COLO668 (cell line): ENCODE measurements at regions not wholly inside any gene's neighbourhood (a gene's known extent, or its start where the extent isn't known, plus 50 kb on each side); places are given as distances from the start of the nearest gene placed in this dataset.
"Not testable (repeated sequence)": the region's sequence is repeated elsewhere in the genome, so short reads cannot be mapped to it uniquely, and the experiment has no call there.

Source experiments
- DNase-seq: peaks from one replicate; lab custom pipeline; 2025; ENCODE audit not compliant: unreplicated experiment; lab: John Stamatoyannopoulos, UW

DNA sequence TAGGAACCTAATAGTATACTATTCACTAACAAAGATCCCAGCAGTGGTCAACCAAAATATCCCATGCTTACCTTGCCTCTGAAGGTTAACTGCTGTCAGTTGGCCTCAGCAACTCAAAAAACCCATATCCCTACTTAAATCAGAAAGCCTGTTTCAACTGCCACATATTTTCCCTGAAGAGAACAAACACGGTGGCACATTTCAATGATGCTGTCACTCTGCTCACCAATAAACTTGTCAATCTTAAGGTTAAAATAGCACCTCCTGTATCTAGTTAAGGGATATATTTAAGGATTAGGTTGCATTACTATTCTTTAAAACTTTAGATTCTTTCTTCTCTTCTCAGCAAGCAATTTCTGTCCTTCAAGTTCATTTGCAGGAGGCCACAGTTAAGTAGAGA, 986.9 kb downstream of the CDH18 start:
- DNase-seq = no peak

DNA sequence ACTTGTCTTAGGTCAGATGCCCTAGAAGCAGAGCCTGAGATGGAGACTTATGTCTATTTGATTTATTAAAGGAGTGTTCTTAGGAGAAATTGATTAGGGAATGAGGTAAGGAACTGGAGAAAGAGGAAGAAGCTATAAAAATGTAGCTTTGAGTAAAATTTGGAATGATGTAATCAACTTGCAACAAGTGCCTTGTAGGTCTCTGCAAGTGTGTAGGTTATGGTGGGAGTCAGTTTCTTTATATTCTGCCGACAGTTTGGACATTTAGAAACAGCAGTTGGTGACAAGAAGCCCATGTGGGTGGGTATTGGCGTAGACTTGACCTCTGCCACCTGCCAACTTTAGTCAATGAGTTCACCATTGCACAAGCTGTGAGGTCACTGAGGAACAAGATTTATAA, 986.5 kb downstream of the CDH18 start:
- DNase-seq = no peak

- no peak for DNase-seq
Measured at GRCh38 chr5:19002111-19002510, 985.9 kb downstream of the CDH18 start.

DNA sequence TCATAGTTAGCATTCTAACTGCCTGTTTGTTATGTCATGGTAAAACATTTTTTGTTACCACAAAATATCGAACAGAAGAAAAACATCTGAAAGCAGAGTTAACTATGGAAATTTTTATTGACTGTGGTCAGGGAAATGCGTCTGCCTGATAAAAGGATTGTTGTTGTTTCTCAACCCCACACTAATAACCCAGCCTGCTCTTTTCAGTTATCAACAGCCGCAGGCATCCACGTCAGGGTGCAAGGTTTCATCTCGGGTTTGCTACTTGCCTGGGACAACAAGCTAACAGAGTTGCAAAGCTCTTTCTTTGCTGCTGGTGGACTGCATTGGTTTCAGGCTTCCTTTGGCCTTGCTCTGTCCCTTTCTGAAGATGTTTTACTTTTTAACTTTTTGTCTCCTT, 969.2 kb downstream of the CDH18 start:
- no peak for DNase-seq

- no peak for DNase-seq
Measured at GRCh38 chr5:19031491-19031890, 956.5 kb downstream of the CDH18 start.

DNA sequence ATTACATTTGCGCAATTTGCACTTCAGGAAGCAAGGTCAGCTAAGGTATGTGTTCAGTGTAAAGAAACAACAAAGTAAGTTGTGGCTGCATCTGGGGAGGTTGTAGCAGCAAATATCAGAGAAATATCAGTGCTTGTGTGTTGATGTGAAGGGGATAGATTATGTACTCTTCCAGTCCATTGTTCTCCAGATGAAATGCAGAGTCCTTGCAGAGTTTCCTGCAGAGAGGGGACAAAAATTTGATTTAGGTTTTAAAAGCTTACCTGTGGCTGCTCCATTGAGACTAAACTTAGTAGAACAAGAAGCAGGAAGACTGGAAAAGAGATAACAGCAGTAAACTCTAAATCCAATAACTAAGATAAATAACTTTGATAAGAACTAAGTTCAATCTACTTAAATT, 952.2 kb downstream of the CDH18 start:
- no peak for DNase-seq

DNA sequence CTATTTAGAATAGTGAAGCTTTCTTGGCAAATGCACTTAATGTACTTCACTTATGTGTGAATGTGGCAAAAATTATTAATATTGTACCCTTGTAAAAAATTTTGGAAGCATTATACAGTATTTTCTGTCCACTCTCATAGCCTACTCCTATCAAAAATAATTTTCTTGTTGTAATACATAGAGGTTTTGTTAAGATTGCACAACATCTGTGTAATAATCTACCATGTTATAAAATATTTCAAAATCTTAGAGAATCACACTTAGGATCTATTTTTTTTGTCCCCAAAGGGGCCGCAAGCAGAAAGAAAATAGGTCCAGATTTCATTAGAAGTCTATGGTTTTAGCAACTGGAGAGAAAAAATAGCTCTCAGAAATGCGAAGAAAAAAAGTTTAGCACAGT, 945.9 kb downstream of the CDH18 start:
- DNase-seq = no peak

GRCh38 chr5:19044311-19044710, 943.7 kb downstream of the CDH18 start:
- DNase-seq = no peak

GRCh38 chr5:19044931-19045695, 942.9 kb downstream of the CDH18 start:
- DNase-seq = no peak

GRCh38 chr5:19047277-19047676, 940.7 kb downstream of the CDH18 start:
- no peak for DNase-seq

DNA sequence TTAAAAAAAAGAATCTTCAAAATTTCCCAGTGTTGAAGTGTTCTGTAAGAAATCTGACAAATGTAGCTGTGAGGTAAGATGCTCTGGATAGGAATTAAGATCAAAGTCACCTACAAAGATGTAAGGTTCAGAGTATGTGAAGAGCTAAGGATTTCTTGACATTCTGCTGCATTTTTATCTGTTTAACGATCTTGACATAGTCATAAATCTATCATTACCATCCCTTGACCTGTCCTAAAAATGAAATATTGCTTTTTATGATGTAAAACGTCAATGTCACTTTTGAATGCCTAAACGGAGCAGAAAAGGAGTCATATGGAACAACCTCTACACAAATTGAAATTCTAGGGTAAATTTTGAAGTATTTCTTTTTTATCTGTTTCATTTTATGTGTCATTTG, 939.3 kb downstream of the CDH18 start:
- no peak for DNase-seq

DNA sequence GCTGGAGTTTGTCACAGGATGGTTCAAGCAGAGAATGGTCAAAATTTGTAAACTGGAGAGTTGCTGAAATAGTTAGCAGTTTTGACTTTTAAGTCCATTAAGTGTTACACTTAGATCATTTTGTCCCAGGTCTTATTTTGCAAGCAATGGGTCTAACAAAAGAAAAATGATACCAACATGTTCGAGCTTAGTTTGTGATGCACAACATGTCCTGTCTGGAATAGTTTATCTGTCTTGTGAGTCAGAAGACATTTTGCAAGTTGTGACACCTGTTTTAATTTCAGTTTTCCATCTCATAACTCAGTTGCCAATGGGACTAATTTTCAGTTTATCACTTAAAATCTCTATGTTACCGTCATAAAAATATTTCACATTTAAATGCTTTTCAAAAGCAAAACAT, 929.8 kb downstream of the CDH18 start:
- no peak for DNase-seq

GRCh38 chr5:19064094-19064493, 923.9 kb downstream of the CDH18 start:
- no peak for DNase-seq

- no peak for DNase-seq
Measured at GRCh38 chr5:19067741-19068140, 920.3 kb downstream of the CDH18 start.

DNA sequence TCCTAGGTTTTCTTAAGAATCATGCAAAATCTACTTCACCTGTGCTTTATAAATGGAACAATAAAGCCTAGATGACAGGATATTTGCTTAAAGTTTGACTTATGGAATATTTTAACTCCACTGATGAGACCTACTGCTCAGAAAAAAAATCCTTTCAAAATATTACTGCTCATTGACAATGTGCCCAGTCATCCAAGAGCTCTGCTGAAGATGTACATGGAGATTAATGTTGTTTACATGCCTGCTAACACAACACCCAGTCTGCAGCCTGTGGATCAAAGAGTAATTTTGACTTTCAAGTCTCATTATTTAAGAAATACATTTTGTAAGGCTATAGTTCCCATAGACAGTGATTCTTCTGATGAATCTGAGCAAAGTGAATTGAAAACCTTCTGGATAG, 889.6 kb downstream of the CDH18 start:
- no peak for DNase-seq

GRCh38 chr5:19099195-19099594, 888.8 kb downstream of the CDH18 start:
- no peak for DNase-seq

GRCh38 chr5:19104948-19105347, 883.1 kb downstream of the CDH18 start:
- DNase-seq = no peak

DNA sequence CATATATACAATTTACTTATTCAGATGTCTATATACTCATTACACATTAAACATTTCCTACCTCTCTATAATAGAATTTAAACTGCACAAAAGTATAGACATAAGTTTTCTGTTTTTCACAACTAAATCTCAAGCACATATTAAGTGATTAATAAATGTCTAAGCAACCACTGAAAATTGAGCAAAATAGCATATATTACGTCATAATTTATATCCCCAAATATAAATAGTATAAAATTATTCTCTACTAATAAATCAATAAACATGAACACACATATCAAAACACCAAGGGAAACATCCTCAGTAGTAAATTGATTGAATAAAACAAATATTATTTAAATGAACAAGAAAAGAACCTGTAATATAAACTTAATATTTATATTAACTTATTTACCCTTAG, 865.1 kb downstream of the CDH18 start:
- DNase-seq = no peak

DNA sequence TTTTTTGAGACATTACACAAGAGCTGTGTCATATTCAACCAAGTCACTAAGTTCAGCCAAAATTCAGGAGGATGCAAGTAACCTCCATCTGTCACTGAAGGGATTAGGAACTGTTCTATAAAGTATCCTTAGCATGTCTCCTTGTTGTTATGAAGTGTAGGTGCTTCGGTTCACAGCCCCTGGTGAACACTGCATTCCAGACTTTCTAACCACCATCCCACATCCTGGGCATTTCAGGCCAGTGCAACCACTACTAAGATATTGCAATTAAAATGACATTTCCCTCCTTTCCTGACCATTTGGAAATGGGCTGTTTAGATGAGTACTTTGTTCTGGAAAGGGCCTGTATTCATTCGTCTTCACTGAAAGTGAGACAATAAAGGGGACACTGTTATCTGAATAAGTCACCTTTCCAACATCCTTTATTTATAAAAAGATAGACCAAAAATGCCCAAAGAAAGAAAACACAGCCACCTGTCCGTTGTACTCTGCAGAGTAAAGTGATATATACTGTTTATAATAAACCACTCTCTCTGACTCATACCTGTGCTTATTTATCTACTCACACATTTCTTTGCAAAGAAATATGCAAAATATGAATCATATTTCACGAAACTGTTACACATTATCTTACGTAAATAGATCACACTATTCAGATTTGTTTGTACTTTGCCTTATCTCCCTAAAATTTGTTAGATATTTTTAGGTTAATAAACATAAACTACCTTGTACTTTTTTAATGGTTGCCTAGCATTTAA, 861.9 kb downstream of the CDH18 start:
- DNase-seq = no peak

DNA sequence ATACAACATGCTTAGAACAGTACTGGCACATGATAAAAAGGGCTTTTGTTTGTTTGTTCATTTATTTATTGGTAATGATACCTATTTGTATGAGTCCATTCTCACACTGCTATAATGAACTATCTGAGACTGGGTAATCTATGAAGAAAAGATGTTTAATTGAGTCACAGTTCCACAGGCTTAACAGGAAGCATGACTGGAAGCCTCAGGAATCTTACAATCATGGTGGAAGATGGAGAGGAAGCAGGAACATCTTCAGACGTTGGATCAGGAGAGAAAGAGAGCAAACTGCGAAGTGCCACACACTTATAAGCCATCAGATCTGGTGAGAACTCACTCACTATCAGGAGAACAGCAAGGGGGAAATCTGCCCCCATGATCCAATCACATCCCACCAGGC, 847.7 kb downstream of the CDH18 start:
- DNase-seq = no peak

DNA sequence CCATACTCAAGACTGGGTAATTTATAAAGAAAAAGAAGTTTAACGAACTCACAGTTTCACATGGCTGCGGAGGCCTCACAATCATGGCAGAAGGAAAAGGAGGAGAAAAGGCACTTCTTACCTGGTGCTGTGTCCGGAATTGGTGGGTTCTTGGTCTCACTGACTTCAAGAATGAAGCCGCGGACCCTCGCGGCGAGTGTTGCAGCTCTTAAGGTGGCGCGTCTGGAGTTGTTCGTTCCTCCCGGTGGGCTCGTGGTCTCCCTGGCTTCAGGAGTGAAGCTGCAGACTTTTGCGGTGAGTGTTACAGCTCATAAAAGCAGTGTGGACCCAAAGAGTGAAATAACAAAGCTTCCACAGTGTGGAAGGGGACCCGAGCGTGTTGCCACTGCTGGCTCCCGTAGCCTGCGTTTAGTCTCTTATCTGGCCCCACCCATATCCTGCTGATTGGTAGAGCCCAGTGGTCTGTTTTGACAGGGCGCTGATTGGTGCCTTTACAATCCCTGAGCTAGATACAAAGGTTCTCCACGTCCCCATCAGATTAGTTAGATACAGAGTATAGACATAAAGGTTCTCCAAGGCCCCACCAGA, 846.0 kb downstream of the CDH18 start:
- DNase-seq = not testable (repeated sequence)

DNA sequence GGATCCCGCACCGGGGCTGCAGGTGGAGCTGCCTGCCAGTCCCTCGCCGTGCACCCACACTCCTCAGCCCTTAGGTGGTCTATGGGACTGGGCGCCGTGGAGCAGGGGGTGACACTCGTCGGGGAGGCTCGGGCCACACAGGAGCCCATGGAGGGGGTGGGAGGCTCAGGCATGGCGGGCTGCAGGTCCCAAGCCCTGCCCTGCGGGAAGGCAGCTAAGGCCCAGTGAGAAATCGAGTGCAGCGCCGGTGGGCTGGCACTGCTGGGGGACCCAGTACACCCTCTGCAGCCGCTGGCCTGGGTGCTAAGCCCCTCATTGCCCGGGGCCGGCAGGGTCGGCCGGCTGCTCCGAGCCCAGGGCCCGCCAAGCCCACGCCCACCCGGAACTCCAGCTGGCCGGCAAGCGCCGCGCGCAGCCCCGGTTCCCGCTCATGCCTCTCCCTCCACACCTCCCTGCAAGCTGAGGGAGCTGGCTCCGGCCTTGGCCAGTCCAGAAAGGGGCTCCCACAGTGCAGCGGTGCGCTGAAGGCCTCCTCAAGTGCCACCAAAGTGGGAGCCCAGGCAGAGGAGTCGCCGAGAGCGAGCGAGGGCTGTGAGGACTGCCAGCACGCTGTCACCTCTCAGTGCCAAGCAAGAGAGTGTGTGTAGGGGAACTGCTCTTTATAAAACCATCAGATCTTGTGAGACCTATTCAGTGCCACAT, 845.1 kb downstream of the CDH18 start:
- not testable (repeated sequence) for DNase-seq
